Erythroblast (primary cell): ENCODE measurements at regions not wholly inside any gene's neighbourhood (a gene's known extent, or its start where the extent isn't known, plus 50 kb on each side); places are given as distances from the start of the nearest gene placed in this dataset.

ENCODE experiments used
- GATA1 ChIP-seq: IDR thresholded peaks from 2 replicates; pipeline ENCODE4 v1.6.1; 2011; ENCODE audit warnings: low read depth, mild to moderate bottlenecking, control low read depth, low read length, moderate library complexity
- POLR2A ChIP-seq: IDR thresholded peaks from 2 replicates; pipeline ENCODE4 v1.6.1; 2011; ENCODE audit warnings: mild to moderate bottlenecking, low read length

- TF ChIP-seq POLR2A (no peak), GATA1 (no peak)
Observed at GRCh38 chr11:100467821-100468508, 219.1 kb upstream of the ARHGAP42 start.
